ENCODE measurements at regions not wholly inside any gene's neighbourhood (a gene's known extent, or its start where the extent isn't known, plus 50 kb on each side); places are given as distances from the start of the nearest gene placed in this dataset.

DNA sequence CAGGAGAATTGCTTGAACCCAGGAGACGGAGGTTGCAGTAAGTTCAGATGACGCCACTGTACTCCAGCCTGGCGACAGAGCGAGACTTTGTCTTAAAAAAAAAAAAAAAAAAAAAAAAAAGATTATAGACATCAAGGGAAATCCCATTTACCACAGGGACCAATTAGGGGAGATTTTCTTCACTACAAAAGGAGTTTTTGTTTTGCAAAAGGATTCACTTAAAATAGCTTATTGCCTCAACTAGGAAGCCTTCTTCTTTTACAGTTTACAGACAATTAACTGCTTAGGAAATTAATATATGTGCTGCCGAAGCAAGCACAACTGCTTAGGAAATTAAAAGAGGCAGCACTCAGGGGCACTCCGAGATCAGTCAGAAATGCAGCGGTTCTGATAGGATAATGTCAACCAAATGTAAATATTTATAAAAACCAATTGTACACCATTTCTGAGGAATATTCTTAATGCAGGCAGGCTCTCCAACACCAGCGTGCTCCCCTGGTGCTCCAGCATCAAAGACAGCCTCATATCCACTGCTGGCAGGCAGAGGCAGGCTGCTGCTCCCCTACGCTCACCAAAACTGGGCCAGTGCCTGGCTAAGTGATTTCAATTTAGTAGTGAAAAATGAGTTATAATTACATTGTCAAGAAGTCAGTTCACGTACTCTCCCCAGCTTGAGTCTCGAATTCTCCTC is 107.9 kb upstream of the RAB4A start:
- H3K36me3 ChIP-seq (ENCODE audit: insufficient read depth), result no peaks in the 10 kb centered on the region
- H3K27me3 ChIP-seq (ENCODE audit: insufficient read depth), result no peaks in the 10 kb centered on the region
- H4K20me1 ChIP-seq (replicated peaks; ENCODE audit: insufficient read depth), result no peaks in the 10 kb centered on the region
- no peaks in the 10 kb centered on the region for H3F3A ChIP-seq (replicated peaks; ENCODE audit: low read depth)
- no peak overlapping the region for H3K4me2 ChIP-seq
- H3K9me2 ChIP-seq (ENCODE audit: insufficient read depth), result 0 out of 2 replicates have a peak, but pooled peaks cover 4% of the 10 kb centered on the region
- H3K4me3 ChIP-seq, result no peak overlapping the region
- no peaks in the 10 kb centered on the region for H3K36me3 Mint-ChIP-seq (ENCODE audit: low read depth)
- peaks cover 9% of the 10 kb centered on the region for H3K27me3 Mint-ChIP-seq (ENCODE audit: insufficient read depth, low read depth, poor library complexity)
- DNase-seq (ENCODE audit: low spot score) (no peak), ATAC-seq (no peak)
- no peak overlapping the region for H3K27ac Mint-ChIP-seq
- H3K4me1 Mint-ChIP-seq, result peaks cover 25% of the 10 kb centered on the region
- H3K27ac ChIP-seq (ENCODE audit: low read depth), result no peak overlapping the region
- no peak overlapping the region for H2AFZ ChIP-seq
- no peaks in the 10 kb centered on the region for H3K79me2 ChIP-seq (replicated peaks; ENCODE audit: insufficient read depth)
- H3K4me3 Mint-ChIP-seq, result no peak overlapping the region
- TF ChIP-seq CREB1 (CRISPR knock-in tag; IDR thresholded peaks at IDR 0.05; ENCODE audit: low read depth) (no peak), ZNF114 (CRISPR knock-in tag; IDR thresholded peaks at IDR 0.05) (no peak), EZH2phosphoT487 (IDR thresholded peaks at IDR 0.05; ENCODE audit: unreplicated experiment) (no peak), STAT1 (IDR thresholded peaks at IDR 0.05; ENCODE audit: unreplicated experiment) (no peak), EZH2 (IDR thresholded peaks at IDR 0.05; ENCODE audit: low read depth, unreplicated experiment) (no peak), JUNB (IDR thresholded peaks at IDR 0.05; ENCODE audit: unreplicated experiment) (no peak), POLR2AphosphoS5 (IDR thresholded peaks at IDR 0.05; ENCODE audit: low read depth) (no peak)
- TF ChIP-seq, protein P1, sequence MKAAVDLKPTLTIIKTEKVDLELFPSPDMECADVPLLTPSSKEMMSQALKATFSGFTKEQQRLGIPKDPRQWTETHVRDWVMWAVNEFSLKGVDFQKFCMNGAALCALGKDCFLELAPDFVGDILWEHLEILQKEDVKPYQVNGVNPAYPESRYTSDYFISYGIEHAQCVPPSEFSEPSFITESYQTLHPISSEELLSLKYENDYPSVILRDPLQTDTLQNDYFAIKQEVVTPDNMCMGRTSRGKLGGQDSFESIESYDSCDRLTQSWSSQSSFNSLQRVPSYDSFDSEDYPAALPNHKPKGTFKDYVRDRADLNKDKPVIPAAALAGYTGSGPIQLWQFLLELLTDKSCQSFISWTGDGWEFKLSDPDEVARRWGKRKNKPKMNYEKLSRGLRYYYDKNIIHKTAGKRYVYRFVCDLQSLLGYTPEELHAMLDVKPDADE (IDR thresholded peaks at IDR 0.05), result no peak
- TF ChIP-seq, protein P2, sequence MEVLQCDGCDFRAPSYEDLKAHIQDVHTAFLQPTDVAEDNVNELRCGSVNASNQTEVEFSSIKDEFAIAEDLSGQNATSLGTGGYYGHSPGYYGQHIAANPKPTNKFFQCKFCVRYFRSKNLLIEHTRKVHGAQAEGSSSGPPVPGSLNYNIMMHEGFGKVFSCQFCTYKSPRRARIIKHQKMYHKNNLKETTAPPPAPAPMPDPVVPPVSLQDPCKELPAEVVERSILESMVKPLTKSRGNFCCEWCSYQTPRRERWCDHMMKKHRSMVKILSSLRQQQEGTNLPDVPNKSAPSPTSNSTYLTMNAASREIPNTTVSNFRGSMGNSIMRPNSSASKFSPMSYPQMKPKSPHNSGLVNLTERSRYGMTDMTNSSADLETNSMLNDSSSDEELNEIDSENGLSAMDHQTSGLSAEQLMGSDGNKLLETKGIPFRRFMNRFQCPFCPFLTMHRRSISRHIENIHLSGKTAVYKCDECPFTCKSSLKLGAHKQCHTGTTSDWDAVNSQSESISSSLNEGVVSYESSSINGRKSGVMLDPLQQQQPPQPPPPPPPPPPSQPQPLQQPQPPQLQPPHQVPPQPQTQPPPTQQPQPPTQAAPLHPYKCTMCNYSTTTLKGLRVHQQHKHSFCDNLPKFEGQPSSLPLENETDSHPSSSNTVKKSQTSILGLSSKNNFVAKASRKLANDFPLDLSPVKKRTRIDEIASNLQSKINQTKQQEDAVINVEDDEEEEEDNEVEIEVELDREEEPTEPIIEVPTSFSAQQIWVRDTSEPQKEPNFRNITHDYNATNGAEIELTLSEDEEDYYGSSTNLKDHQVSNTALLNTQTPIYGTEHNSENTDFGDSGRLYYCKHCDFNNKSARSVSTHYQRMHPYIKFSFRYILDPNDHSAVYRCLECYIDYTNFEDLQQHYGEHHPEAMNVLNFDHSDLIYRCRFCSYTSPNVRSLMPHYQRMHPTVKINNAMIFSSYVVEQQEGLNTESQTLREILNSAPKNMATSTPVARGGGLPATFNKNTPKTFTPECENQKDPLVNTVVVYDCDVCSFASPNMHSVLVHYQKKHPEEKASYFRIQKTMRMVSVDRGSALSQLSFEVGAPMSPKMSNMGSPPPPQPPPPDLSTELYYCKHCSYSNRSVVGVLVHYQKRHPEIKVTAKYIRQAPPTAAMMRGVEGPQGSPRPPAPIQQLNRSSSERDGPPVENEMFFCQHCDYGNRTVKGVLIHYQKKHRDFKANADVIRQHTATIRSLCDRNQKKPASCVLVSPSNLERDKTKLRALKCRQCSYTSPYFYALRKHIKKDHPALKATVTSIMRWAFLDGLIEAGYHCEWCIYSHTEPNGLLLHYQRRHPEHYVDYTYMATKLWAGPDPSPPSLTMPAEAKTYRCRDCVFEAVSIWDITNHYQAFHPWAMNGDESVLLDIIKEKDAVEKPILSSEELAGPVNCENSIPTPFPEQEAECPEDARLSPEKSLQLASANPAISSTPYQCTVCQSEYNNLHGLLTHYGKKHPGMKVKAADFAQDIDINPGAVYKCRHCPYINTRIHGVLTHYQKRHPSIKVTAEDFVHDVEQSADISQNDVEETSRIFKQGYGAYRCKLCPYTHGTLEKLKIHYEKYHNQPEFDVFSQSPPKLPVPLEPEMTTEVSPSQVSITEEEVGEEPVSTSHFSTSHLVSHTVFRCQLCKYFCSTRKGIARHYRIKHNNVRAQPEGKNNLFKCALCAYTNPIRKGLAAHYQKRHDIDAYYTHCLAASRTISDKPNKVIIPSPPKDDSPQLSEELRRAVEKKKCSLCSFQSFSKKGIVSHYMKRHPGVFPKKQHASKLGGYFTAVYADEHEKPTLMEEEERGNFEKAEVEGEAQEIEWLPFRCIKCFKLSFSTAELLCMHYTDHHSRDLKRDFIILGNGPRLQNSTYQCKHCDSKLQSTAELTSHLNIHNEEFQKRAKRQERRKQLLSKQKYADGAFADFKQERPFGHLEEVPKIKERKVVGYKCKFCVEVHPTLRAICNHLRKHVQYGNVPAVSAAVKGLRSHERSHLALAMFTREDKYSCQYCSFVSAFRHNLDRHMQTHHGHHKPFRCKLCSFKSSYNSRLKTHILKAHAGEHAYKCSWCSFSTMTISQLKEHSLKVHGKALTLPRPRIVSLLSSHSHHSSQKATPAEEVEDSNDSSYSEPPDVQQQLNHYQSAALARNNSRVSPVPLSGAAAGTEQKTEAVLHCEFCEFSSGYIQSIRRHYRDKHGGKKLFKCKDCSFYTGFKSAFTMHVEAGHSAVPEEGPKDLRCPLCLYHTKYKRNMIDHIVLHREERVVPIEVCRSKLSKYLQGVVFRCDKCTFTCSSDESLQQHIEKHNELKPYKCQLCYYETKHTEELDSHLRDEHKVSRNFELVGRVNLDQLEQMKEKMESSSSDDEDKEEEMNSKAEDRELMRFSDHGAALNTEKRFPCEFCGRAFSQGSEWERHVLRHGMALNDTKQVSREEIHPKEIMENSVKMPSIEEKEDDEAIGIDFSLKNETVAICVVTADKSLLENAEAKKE (CRISPR knock-in tag; IDR thresholded peaks at IDR 0.05), result no peak
- peaks cover 6% of the 10 kb centered on the region; the same call in 1 of the 2 replicates for H3K4me1 ChIP-seq (ENCODE audit: insufficient read depth)
- H3K9me3 Mint-ChIP-seq, result no peaks in the 10 kb centered on the region

Measured in GM23338 (cell line).